ENCODE measurements at regions not wholly inside any gene's neighbourhood (a gene's known extent, or its start where the extent isn't known, plus 50 kb on each side); places are given as distances from the start of the nearest gene placed in this dataset.

- no TSS peak for BruUV-seq (replicated peaks)
Observed at GRCh38 chr9:89872913-89873707, 268.3 kb downstream of the GADD45G start.

More at GRCh38 chr9:89872913-89873707, 268.3 kb downstream of the GADD45G start:
- no peak overlapping the region for H3K27ac ChIP-seq (ENCODE audit: low read depth, low read length)
- H3K36me3 ChIP-seq (ENCODE audit: control insufficient read depth in 1 of 2, insufficient read depth in 2 of 2, low read length in 2 of 2): no peaks in the 10 kb centered on the region
- no peaks in the 10 kb centered on the region for H3K79me2 ChIP-seq (ENCODE audit: insufficient read depth, low read length)
- H4K20me1 ChIP-seq (ENCODE audit: insufficient read depth): no peaks in the 10 kb centered on the region
- H3K9ac ChIP-seq (ENCODE audit: low read length): no peak overlapping the region
- ATAC-seq (no peak), DNase-seq (ENCODE audit: low read depth, low spot score) (no peak)
- RAD21 ChIA-PET (ENCODE audit: low non-redundant PET in 1 of 2, low total read pairs in 2 of 2, uncharacterized antibody in 2 of 2, unreplicated experiment in 2 of 2): no interaction called here
- no peak overlapping the region for H2AFZ ChIP-seq (ENCODE audit: low read depth, low read length, poor library complexity, severe bottlenecking)
- intact Hi-C loops (cut with micrococcal nuclease): no loop called here
- POLR2A ChIA-PET: no interaction called here
- H3K9me3 ChIP-seq (ENCODE audit: control insufficient read depth in 1 of 2, insufficient read depth in 1 of 2, low read depth in 1 of 2, low read length in 2 of 2): no peaks in the 10 kb centered on the region
- no peak overlapping the region for H3K4me2 ChIP-seq (ENCODE audit: low read length)
- TF ChIP-seq ZFX (IDR thresholded peaks at IDR 0.05): no peak
- no peak for TF ChIP-seq EZH2 (IDR thresholded peaks at IDR 0.05)
- TF ChIP-seq JUND (IDR thresholded peaks at IDR 0.05): no peak
- no peak for TF ChIP-seq EGR1 (IDR thresholded peaks at IDR 0.05; ENCODE audit: low read depth)
- no peak for TF ChIP-seq POLR2A (IDR thresholded peaks at IDR 0.05; ENCODE audit: borderline replicate concordance, extremely low read depth, insufficient read depth, insufficient read length)
- no peak for TF ChIP-seq FOSL1 (IDR thresholded peaks at IDR 0.05; ENCODE audit: low read depth)
- TF ChIP-seq, protein P1, sequence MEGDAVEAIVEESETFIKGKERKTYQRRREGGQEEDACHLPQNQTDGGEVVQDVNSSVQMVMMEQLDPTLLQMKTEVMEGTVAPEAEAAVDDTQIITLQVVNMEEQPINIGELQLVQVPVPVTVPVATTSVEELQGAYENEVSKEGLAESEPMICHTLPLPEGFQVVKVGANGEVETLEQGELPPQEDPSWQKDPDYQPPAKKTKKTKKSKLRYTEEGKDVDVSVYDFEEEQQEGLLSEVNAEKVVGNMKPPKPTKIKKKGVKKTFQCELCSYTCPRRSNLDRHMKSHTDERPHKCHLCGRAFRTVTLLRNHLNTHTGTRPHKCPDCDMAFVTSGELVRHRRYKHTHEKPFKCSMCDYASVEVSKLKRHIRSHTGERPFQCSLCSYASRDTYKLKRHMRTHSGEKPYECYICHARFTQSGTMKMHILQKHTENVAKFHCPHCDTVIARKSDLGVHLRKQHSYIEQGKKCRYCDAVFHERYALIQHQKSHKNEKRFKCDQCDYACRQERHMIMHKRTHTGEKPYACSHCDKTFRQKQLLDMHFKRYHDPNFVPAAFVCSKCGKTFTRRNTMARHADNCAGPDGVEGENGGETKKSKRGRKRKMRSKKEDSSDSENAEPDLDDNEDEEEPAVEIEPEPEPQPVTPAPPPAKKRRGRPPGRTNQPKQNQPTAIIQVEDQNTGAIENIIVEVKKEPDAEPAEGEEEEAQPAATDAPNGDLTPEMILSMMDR (IDR thresholded peaks at IDR 0.05 in 2 of 3, conservative IDR thresholded peaks at IDR 0.05 in 1 of 3; ENCODE audit: borderline replicate concordance in 1 of 3, insufficient read depth in 1 of 3, low read depth in 2 of 3, low read length in 2 of 3): no peak
- no peak for TF ChIP-seq REST (IDR thresholded peaks at IDR 0.05; ENCODE audit: low read depth)
- TF ChIP-seq YY1 (IDR thresholded peaks at IDR 0.05; ENCODE audit: extremely low read depth, insufficient replicate concordance, low read depth, low read length): no peak
- TF ChIP-seq ELF1 (IDR thresholded peaks at IDR 0.05; ENCODE audit: borderline replicate concordance, low read depth): no peak
- TF ChIP-seq POLR2AphosphoS5 (IDR thresholded peaks at IDR 0.05; ENCODE audit: low read depth, low read length): no peak
- TF ChIP-seq, protein P2, sequence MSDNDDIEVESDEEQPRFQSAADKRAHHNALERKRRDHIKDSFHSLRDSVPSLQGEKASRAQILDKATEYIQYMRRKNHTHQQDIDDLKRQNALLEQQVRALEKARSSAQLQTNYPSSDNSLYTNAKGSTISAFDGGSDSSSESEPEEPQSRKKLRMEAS (IDR thresholded peaks at IDR 0.05): no peak
- TF ChIP-seq CEBPB (IDR thresholded peaks at IDR 0.05; ENCODE audit: low read depth): no peak
- TF ChIP-seq ZNF274 (IDR thresholded peaks at IDR 0.05; ENCODE audit: low read depth, low read length): no peak
- no peak for TF ChIP-seq SIN3A (IDR thresholded peaks at IDR 0.05; ENCODE audit: low read depth)
- TF ChIP-seq, protein P3, sequence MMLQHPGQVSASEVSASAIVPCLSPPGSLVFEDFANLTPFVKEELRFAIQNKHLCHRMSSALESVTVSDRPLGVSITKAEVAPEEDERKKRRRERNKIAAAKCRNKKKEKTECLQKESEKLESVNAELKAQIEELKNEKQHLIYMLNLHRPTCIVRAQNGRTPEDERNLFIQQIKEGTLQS (IDR thresholded peaks at IDR 0.05): no peak
- no peak for TF ChIP-seq TCF7L2 (IDR thresholded peaks at IDR 0.05; ENCODE audit: borderline replicate concordance, extremely low read depth, insufficient read depth, insufficient read length)
- no peak overlapping the region for H3K4me3 ChIP-seq (replicated peaks in 1 of 2; ENCODE audit: low read depth in 1 of 2, low read length in 2 of 2)
- H3K9me2 ChIP-seq (ENCODE audit: insufficient read depth): no peaks in the 10 kb centered on the region
- CTCF ChIA-PET: no interaction called here
- no peaks in the 10 kb centered on the region for H3K4me1 ChIP-seq (ENCODE audit: control insufficient read depth in 1 of 2, insufficient read depth in 2 of 2, low read length in 2 of 2)
- H3K27me3 ChIP-seq (ENCODE audit: insufficient read depth, low read length): no peaks in the 10 kb centered on the region
